Nephron progenitor cell (in vitro differentiated cells): ENCODE measurements at regions not wholly inside any gene's neighbourhood (a gene's known extent, or its start where the extent isn't known, plus 50 kb on each side); places are given as distances from the start of the nearest gene placed in this dataset.

Source experiments
- DNase-seq: peaks from one replicate; pipeline ENCODE4 v3.0.0; 2021
- H3K27ac Mint-ChIP-seq: 2 replicates; pipeline ENCODE4 v1.8.0; 2021; ENCODE audit warnings: mild to moderate bottlenecking, moderate library complexity, mixed read lengths
- H3K27me3 Mint-ChIP-seq: 2 replicates; pipeline ENCODE4 v1.8.0; 2021; ENCODE audit warnings: mild to moderate bottlenecking, low read depth, mixed read lengths; ENCODE audit not compliant: poor library complexity
- H3K36me3 Mint-ChIP-seq: 2 replicates; pipeline ENCODE4 v1.8.0; 2021; ENCODE audit warnings: low read depth, mixed read lengths
- H3K4me1 Mint-ChIP-seq: 2 replicates; pipeline ENCODE4 v1.8.0; 2021; ENCODE audit warnings: mixed read lengths
- H3K4me3 Mint-ChIP-seq: 2 replicates; pipeline ENCODE4 v1.8.0; 2021; ENCODE audit warnings: mild to moderate bottlenecking, moderate library complexity, mixed read lengths
- H3K9me3 Mint-ChIP-seq: 2 replicates; pipeline ENCODE4 v1.8.0; 2021; ENCODE audit warnings: mild to moderate bottlenecking, moderate library complexity, mixed read lengths
- TF ChIP-seq, protein P1 (sequence below): fragments of 200-600 bp; sonication (generic); IDR thresholded peaks from 2 replicates; pipeline ENCODE4 v1.5.0; 2021; ENCODE audit warnings: antibody characterized with exemption

GRCh38 chr6:135784507-135784906, 67.0 kb upstream of the PDE7B start:
- peaks cover 4% of the 10 kb centered on the region for H3K27me3 Mint-ChIP-seq
- no peak overlapping the region for H3K4me3 Mint-ChIP-seq
- DNase-seq: no peak
- H3K4me1 Mint-ChIP-seq: no peaks in the 10 kb centered on the region
- peaks cover 4% of the 10 kb centered on the region for H3K9me3 Mint-ChIP-seq
- TF ChIP-seq, protein P1, sequence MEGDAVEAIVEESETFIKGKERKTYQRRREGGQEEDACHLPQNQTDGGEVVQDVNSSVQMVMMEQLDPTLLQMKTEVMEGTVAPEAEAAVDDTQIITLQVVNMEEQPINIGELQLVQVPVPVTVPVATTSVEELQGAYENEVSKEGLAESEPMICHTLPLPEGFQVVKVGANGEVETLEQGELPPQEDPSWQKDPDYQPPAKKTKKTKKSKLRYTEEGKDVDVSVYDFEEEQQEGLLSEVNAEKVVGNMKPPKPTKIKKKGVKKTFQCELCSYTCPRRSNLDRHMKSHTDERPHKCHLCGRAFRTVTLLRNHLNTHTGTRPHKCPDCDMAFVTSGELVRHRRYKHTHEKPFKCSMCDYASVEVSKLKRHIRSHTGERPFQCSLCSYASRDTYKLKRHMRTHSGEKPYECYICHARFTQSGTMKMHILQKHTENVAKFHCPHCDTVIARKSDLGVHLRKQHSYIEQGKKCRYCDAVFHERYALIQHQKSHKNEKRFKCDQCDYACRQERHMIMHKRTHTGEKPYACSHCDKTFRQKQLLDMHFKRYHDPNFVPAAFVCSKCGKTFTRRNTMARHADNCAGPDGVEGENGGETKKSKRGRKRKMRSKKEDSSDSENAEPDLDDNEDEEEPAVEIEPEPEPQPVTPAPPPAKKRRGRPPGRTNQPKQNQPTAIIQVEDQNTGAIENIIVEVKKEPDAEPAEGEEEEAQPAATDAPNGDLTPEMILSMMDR: no peak
- no peaks in the 10 kb centered on the region for H3K36me3 Mint-ChIP-seq
- H3K27ac Mint-ChIP-seq: no peak overlapping the region

DNA sequence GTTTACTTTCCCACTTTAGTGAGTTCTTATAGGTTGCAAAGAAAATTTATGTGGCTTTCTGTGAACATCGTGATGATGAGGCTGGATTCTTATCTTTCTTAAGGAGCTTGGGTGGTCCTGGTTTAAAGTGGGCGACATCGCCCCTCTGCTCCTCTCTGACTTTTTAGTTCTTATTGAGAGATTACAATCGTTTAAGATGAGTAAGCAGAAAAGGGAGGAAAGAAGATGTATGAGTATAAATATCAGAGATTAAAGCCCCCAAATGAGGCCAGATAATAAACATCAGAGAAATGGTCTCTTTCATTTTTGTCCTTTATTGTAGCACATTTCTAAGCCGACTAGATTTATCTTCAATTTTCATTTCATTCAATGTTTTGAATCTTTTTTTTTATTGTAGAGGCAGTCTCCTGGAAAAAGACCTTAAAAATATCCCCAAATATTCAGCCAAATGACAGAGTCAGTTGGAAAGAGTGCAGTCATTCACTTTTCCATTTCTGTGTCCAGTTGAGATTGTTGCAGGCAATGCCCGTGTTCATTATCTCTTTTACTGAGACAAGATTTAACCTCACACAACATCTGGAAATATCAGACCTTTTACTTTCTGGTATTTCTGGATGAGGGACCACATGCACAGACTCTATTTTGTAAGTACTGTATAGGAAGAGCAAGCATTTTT, 62.0 kb upstream of the PDE7B start:
- Mint-ChIP-seq H3K36me3 (no peaks in the 10 kb centered on the region), H3K9me3 (no peaks in the 10 kb centered on the region), H3K4me3 (no peak overlapping the region), H3K27me3 (no peaks in the 10 kb centered on the region), H3K4me1 (peaks cover 5% of the 10 kb centered on the region), H3K27ac (no peak overlapping the region)
- no peak for DNase-seq
- TF ChIP-seq, protein P1: no peak

- no peak overlapping the region for H3K4me3 Mint-ChIP-seq
- DNase-seq: no peak
- no peaks in the 10 kb centered on the region for H3K36me3 Mint-ChIP-seq
- TF ChIP-seq, protein P1: no peak
- no peaks in the 10 kb centered on the region for H3K27me3 Mint-ChIP-seq
- H3K9me3 Mint-ChIP-seq: no peaks in the 10 kb centered on the region
- H3K27ac Mint-ChIP-seq: no peak overlapping the region
- H3K4me1 Mint-ChIP-seq: peaks cover 5% of the 10 kb centered on the region
Observed at GRCh38 chr6:135791441-135791840, 60.1 kb upstream of the PDE7B start.

GRCh38 chr6:135796643-135797305, 54.7 kb upstream of the PDE7B start:
- no peak overlapping the region for H3K4me3 Mint-ChIP-seq
- DNase-seq: no peak
- TF ChIP-seq, protein P1: no peak
- H3K4me1 Mint-ChIP-seq: peaks cover 9% of the 10 kb centered on the region
- H3K27ac Mint-ChIP-seq: no peak overlapping the region
- peaks cover 4% of the 10 kb centered on the region for H3K27me3 Mint-ChIP-seq
- H3K9me3 Mint-ChIP-seq: no peaks in the 10 kb centered on the region
- no peaks in the 10 kb centered on the region for H3K36me3 Mint-ChIP-seq

- Mint-ChIP-seq H3K36me3 (no peaks in the 10 kb centered on the region), H3K9me3 (no peaks in the 10 kb centered on the region), H3K4me3 (no peak overlapping the region), H3K27ac (no peak overlapping the region), H3K27me3 (peaks cover 4% of the 10 kb centered on the region), H3K4me1 (peaks cover 9% of the 10 kb centered on the region)
- no peak for DNase-seq
- TF ChIP-seq, protein P1: no peak
Observed at GRCh38 chr6:135797361-135797760, 54.1 kb upstream of the PDE7B start.
